ENCODE measurements at regions not wholly inside any gene's neighbourhood (a gene's known extent, or its start where the extent isn't known, plus 50 kb on each side); places are given as distances from the start of the nearest gene placed in this dataset.
"Not testable (repeated sequence)": the region's sequence is repeated elsewhere in the genome, so short reads cannot be mapped to it uniquely, and the experiment has no call there.

- Mint-ChIP-seq H3K36me3 (no peaks in the 10 kb centered on the region), H3K9me3 (peaks cover 15% of the 10 kb centered on the region), H3K27ac (no peak overlapping the region), H3K4me1 (no peaks in the 10 kb centered on the region), H3K27me3 (ENCODE audit: insufficient read depth, low read depth) (no peaks in the 10 kb centered on the region), H3K4me3 (no peak overlapping the region)
- H3K27me3 ChIP-seq = no peaks in the 10 kb centered on the region
- no peak for DNase-seq (ENCODE audit: low spot score)
- no peak overlapping the region for H3K4me3 ChIP-seq
- H3K4me1 ChIP-seq = no peaks in the 10 kb centered on the region
- H3K9ac ChIP-seq = no peak overlapping the region
- TF ChIP-seq EZH2 (IDR thresholded peaks at IDR 0.05) (no peak), EZH2phosphoT487 (IDR thresholded peaks at IDR 0.05) (no peak)
- H3K27ac ChIP-seq = no peak overlapping the region
- H3K79me2 ChIP-seq (ENCODE audit: low read depth) = no peaks in the 10 kb centered on the region
- H3F3A ChIP-seq (ENCODE audit: low read depth) = no peaks in the 10 kb centered on the region
- peaks cover 3% of the 10 kb centered on the region for H3K36me3 ChIP-seq
- peaks cover 2% of the 10 kb centered on the region for H3K9me3 ChIP-seq (ENCODE audit: low read depth)
- no peaks in the 10 kb centered on the region for H4K20me1 ChIP-seq (ENCODE audit: low read depth)
- no peak overlapping the region for H2AFZ ChIP-seq (replicated peaks)
- H3K4me2 ChIP-seq = no peak overlapping the region
Observed at GRCh38 chr7:81833401-81833800, 63.6 kb upstream of the HGF start.

- Mint-ChIP-seq H3K27me3 (ENCODE audit: insufficient read depth, low read depth) (no peaks in the 10 kb centered on the region), H3K4me1 (no peaks in the 10 kb centered on the region)
- no peak for TF ChIP-seq CTCF (IDR thresholded peaks at IDR 0.05)
- no peak for TF ChIP-seq EZH2phosphoT487 (IDR thresholded peaks at IDR 0.05)
Observed at GRCh38 chr7:81831883-81832282, 62.0 kb upstream of the HGF start.

GRCh38 chr7:81829511-81829910, 59.7 kb upstream of the HGF start:
- H3K27me3 Mint-ChIP-seq (ENCODE audit: insufficient read depth, low read depth); H3K9me3 ChIP-seq (ENCODE audit: low read depth); H3K9ac ChIP-seq; DNase-seq (ENCODE audit: low spot score); H3K4me3 Mint-ChIP-seq; H3K27me3 ChIP-seq; H3K27ac Mint-ChIP-seq; H3K4me1 Mint-ChIP-seq; H3K79me2 ChIP-seq (ENCODE audit: low read depth); H3K4me2 ChIP-seq; H3K36me3 ChIP-seq; H3K4me3 ChIP-seq; H3K36me3 Mint-ChIP-seq; H3F3A ChIP-seq (ENCODE audit: low read depth); H3K27ac ChIP-seq; H4K20me1 ChIP-seq (ENCODE audit: low read depth); H3K4me1 ChIP-seq: not testable (repeated sequence)
- H2AFZ ChIP-seq (replicated peaks) = peak overlapping the region; percentile 45
- peaks cover 16% of the 10 kb centered on the region for H3K9me3 Mint-ChIP-seq

More at GRCh38 chr7:81831883-81832282, 62.0 kb upstream of the HGF start:
- no peak overlapping the region for H3K4me3 ChIP-seq
- no peaks in the 10 kb centered on the region for H4K20me1 ChIP-seq (ENCODE audit: low read depth)
- H3K9me3 Mint-ChIP-seq = peaks cover 16% of the 10 kb centered on the region
- no peaks in the 10 kb centered on the region for H3K4me1 ChIP-seq
- H3F3A ChIP-seq (ENCODE audit: low read depth) = no peaks in the 10 kb centered on the region
- H3K4me2 ChIP-seq = no peak overlapping the region
- peaks cover 2% of the 10 kb centered on the region for H3K9me3 ChIP-seq (ENCODE audit: low read depth)
- no peaks in the 10 kb centered on the region for H3K79me2 ChIP-seq (ENCODE audit: low read depth)
- H3K27ac ChIP-seq = no peak overlapping the region
- no peak overlapping the region for H3K4me3 Mint-ChIP-seq
- no peak overlapping the region for H3K27ac Mint-ChIP-seq
- no peaks in the 10 kb centered on the region for H3K27me3 ChIP-seq
- no peaks in the 10 kb centered on the region for H3K36me3 ChIP-seq
- H3K9ac ChIP-seq = no peak overlapping the region
- H2AFZ ChIP-seq (replicated peaks) = no peak overlapping the region
- no peak for DNase-seq (ENCODE audit: low spot score)
- no peaks in the 10 kb centered on the region for H3K36me3 Mint-ChIP-seq

GRCh38 chr7:81822811-81823210, 53.0 kb upstream of the HGF start:
- Histone ChIP-seq H3K27me3 (no peaks in the 10 kb centered on the region), H4K20me1 (ENCODE audit: low read depth) (no peaks in the 10 kb centered on the region), H2AFZ (replicated peaks) (no peak overlapping the region), H3K9me3 (ENCODE audit: low read depth) (no peaks in the 10 kb centered on the region), H3K4me2 (no peak overlapping the region), H3K27ac (no peak overlapping the region), H3F3A (ENCODE audit: low read depth) (no peaks in the 10 kb centered on the region), H3K4me1 (no peaks in the 10 kb centered on the region), H3K36me3 (no peaks in the 10 kb centered on the region), H3K4me3 (no peak overlapping the region), H3K9ac (no peak overlapping the region), H3K79me2 (ENCODE audit: low read depth) (no peaks in the 10 kb centered on the region)
- no peaks in the 10 kb centered on the region for H3K36me3 Mint-ChIP-seq
- DNase-seq (ENCODE audit: low spot score) = no peak
- no peak overlapping the region for H3K27ac Mint-ChIP-seq
- H3K9me3 Mint-ChIP-seq = no peaks in the 10 kb centered on the region
- H3K4me3 Mint-ChIP-seq = no peak overlapping the region
- H3K27me3 Mint-ChIP-seq (ENCODE audit: insufficient read depth, low read depth) = no peaks in the 10 kb centered on the region
- H3K4me1 Mint-ChIP-seq = no peaks in the 10 kb centered on the region
- TF ChIP-seq EZH2phosphoT487 (IDR thresholded peaks at IDR 0.05) = no peak
- no peak for TF ChIP-seq CTCF (IDR thresholded peaks at IDR 0.05)
- TF ChIP-seq EZH2 (IDR thresholded peaks at IDR 0.05) = no peak

Data from neural progenitor cell (in vitro differentiated cells).